GM20000 (cell line): ENCODE measurements at regions not wholly inside any gene's neighbourhood (a gene's known extent, or its start where the extent isn't known, plus 50 kb on each side); places are given as distances from the start of the nearest gene placed in this dataset.
"Not testable (repeated sequence)": the region's sequence is repeated elsewhere in the genome, so short reads cannot be mapped to it uniquely, and the experiment has no call there.

ENCODE experiments used
- DNase-seq: peaks from one replicate; pipeline ENCODE4 v3.0.0; 2012; ENCODE audit warnings: low spot score
- CTCF ChIP-seq: IDR thresholded peaks from 2 replicates; pipeline ENCODE4 v1.5.1; 2012; ENCODE audit warnings: mild to moderate bottlenecking, control low read depth; ENCODE audit errors: extremely low read depth, missing control alignments

- TF ChIP-seq CTCF: no peak
- no peak for DNase-seq
Observed at GRCh38 chr5:154606246-154606645, 128.2 kb upstream of the HAND1 start.

GRCh38 chr5:154603953-154604679 lies 126.1 kb upstream of the HAND1 start:
- TF ChIP-seq CTCF: no peak
- no peak for DNase-seq

- TF ChIP-seq CTCF: no peak
- DNase-seq: no peak
Observed at GRCh38 chr5:154603485-154603884, 125.5 kb upstream of the HAND1 start.

GRCh38 chr5:154603011-154603410 lies 125.0 kb upstream of the HAND1 start:
- TF ChIP-seq CTCF: no peak
- no peak for DNase-seq

GRCh38 chr5:154601014-154601413 lies 123.0 kb upstream of the HAND1 start:
- no peak for DNase-seq
- TF ChIP-seq CTCF: no peak

- no peak for TF ChIP-seq CTCF
- DNase-seq: no peak
Observed at GRCh38 chr5:154598021-154598420, 120.0 kb upstream of the HAND1 start.

GRCh38 chr5:154596844-154597243 lies 118.8 kb upstream of the HAND1 start:
- not testable (repeated sequence) for DNase-seq

GRCh38 chr5:154595662-154596061 lies 117.6 kb upstream of the HAND1 start:
- DNase-seq: no peak
- TF ChIP-seq CTCF: no peak
